HL-60 (cell line): ENCODE measurements at regions not wholly inside any gene's neighbourhood (a gene's known extent, or its start where the extent isn't known, plus 50 kb on each side); places are given as distances from the start of the nearest gene placed in this dataset.

Experiments used
- GABPA ChIP-seq: IDR thresholded peaks from 2 replicates; pipeline ENCODE4 v1.6.1; 2012; ENCODE audit warnings: low read depth
- POLR2AphosphoS5 ChIP-seq: IDR thresholded peaks from 2 replicates; pipeline ENCODE4 v1.6.1; 2012; ENCODE audit warnings: low read depth
- SPI1 ChIP-seq: IDR thresholded peaks from 2 replicates; pipeline ENCODE4 v1.6.1; 2012; ENCODE audit warnings: low read depth, mild to moderate bottlenecking, borderline replicate concordance
- TF ChIP-seq, protein P1 (sequence below): IDR thresholded peaks from one replicate; pipeline ENCODE4 v1.5.1; 2011; ENCODE audit warnings: low read length, control low read depth, inconsistent platforms; ENCODE audit not compliant: insufficient read depth
- TF ChIP-seq, protein P2 (sequence below): IDR thresholded peaks from 2 replicates; pipeline ENCODE4 v1.6.1; 2012; ENCODE audit warnings: low read depth; ENCODE audit not compliant: insufficient replicate concordance

DNA sequence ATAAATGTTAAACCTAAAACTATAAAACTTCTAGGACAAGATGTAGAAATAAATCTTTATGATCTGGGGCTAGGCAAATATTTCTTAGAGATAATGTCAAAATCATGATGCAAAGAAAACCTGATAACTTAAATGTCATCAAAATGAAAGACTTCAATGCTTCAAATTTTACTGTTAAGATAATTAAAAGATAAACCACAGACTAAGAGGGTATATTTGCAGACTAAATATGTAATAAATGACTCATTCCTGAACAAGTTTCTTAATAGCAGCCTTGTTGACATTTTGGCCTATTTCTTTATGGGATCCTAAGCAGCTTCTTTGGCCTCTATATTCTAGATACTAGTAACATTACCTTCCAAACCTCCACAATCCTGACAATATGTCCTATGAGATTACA, 2878.3 kb upstream of the PCDH20 start:
- no peak for TF ChIP-seq GABPA
- TF ChIP-seq, protein P1, sequence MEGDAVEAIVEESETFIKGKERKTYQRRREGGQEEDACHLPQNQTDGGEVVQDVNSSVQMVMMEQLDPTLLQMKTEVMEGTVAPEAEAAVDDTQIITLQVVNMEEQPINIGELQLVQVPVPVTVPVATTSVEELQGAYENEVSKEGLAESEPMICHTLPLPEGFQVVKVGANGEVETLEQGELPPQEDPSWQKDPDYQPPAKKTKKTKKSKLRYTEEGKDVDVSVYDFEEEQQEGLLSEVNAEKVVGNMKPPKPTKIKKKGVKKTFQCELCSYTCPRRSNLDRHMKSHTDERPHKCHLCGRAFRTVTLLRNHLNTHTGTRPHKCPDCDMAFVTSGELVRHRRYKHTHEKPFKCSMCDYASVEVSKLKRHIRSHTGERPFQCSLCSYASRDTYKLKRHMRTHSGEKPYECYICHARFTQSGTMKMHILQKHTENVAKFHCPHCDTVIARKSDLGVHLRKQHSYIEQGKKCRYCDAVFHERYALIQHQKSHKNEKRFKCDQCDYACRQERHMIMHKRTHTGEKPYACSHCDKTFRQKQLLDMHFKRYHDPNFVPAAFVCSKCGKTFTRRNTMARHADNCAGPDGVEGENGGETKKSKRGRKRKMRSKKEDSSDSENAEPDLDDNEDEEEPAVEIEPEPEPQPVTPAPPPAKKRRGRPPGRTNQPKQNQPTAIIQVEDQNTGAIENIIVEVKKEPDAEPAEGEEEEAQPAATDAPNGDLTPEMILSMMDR, result no peak
- TF ChIP-seq POLR2AphosphoS5, result no peak
- TF ChIP-seq, protein P2, sequence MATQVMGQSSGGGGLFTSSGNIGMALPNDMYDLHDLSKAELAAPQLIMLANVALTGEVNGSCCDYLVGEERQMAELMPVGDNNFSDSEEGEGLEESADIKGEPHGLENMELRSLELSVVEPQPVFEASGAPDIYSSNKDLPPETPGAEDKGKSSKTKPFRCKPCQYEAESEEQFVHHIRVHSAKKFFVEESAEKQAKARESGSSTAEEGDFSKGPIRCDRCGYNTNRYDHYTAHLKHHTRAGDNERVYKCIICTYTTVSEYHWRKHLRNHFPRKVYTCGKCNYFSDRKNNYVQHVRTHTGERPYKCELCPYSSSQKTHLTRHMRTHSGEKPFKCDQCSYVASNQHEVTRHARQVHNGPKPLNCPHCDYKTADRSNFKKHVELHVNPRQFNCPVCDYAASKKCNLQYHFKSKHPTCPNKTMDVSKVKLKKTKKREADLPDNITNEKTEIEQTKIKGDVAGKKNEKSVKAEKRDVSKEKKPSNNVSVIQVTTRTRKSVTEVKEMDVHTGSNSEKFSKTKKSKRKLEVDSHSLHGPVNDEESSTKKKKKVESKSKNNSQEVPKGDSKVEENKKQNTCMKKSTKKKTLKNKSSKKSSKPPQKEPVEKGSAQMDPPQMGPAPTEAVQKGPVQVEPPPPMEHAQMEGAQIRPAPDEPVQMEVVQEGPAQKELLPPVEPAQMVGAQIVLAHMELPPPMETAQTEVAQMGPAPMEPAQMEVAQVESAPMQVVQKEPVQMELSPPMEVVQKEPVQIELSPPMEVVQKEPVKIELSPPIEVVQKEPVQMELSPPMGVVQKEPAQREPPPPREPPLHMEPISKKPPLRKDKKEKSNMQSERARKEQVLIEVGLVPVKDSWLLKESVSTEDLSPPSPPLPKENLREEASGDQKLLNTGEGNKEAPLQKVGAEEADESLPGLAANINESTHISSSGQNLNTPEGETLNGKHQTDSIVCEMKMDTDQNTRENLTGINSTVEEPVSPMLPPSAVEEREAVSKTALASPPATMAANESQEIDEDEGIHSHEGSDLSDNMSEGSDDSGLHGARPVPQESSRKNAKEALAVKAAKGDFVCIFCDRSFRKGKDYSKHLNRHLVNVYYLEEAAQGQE, result no peak
- TF ChIP-seq SPI1, result no peak
